Immature natural killer cell (primary cell): ENCODE measurements at regions not wholly inside any gene's neighbourhood (a gene's known extent, or its start where the extent isn't known, plus 50 kb on each side); places are given as distances from the start of the nearest gene placed in this dataset.
A peak's percentile ranks its signal among the peaks of the same experiment; 100 is the strongest.

ENCODE experiments used
- DNase-seq, 3 donors: peaks; one replicate each; pipeline ENCODE4 v3.0.0; 2022; ENCODE audit warnings: mixed read lengths in 1 of 3
- H3K27ac Mint-ChIP-seq, 6 donors: one replicate each; pipeline ENCODE4 v1.8.0; 2020; ENCODE audit warnings: mixed read lengths in 6 of 6, mild to moderate bottlenecking in 5 of 6, inconsistent platforms in 4 of 6, moderate library complexity in 3 of 6
- H3K27me3 Mint-ChIP-seq, 3 donors: one replicate each; pipeline ENCODE4 v1.8.0; 2020 to 2021; ENCODE audit warnings: low read depth in 3 of 3, mild to moderate bottlenecking in 3 of 3, mixed read lengths in 3 of 3, moderate library complexity in 3 of 3, inconsistent platforms in 1 of 3
- H3K36me3 Mint-ChIP-seq, 3 donors: one replicate each; pipeline ENCODE4 v1.8.0; 2020; ENCODE audit warnings: mixed read lengths in 3 of 3, inconsistent platforms in 2 of 3, mild to moderate bottlenecking in 2 of 3
- H3K4me1 Mint-ChIP-seq, 2 donors: one replicate each; pipeline ENCODE4 v1.8.0; 2020; ENCODE audit warnings: inconsistent platforms in 2 of 2, mild to moderate bottlenecking in 2 of 2, mixed read lengths in 2 of 2, moderate library complexity in 1 of 2
- H3K4me3 Mint-ChIP-seq, 5 donors: one replicate each; pipeline ENCODE4 v1.8.0; 2020; ENCODE audit warnings: mild to moderate bottlenecking in 5 of 5, mixed read lengths in 5 of 5, inconsistent platforms in 3 of 5, moderate library complexity in 3 of 5
- H3K9me3 Mint-ChIP-seq, 6 donors: one replicate each; pipeline ENCODE4 v1.8.0; 2020; ENCODE audit warnings: mild to moderate bottlenecking in 6 of 6, mixed read lengths in 6 of 6, inconsistent platforms in 4 of 6, moderate library complexity in 3 of 6

DNA sequence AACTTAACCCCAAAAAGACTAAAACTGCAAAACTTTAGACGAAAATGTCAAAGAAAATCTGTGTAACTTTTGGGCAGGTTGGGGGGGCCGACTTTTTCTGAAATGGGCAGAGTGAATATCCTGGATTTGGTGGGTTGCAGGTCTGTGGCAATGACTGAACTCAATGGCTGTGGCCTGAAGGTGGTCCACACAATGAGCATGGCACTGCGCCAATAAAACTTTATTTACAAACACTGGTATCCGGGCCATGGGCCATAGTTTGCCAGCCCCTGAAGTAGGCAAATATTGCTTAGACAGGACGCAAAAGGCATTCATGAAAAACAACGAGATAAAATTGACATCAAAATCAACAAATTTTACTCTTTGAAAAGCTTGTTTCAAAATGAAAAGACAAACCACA lies 66.2 kb downstream of the RTP5 start:
- Mint-ChIP-seq H3K4me1 (no peaks in the 10 kb centered on the region), H3K27me3 (peaks cover 0 to 6% (median 1%) of the 10 kb centered on the region in 3 donors), H3K9me3 (no peaks in the 10 kb centered on the region), H3K27ac (no peak overlapping the region), H3K4me3 (no peak overlapping the region), H3K36me3 (peaks cover 0 to 4% (median 0%) of the 10 kb centered on the region in 3 donors)
- DNase-seq = no peak

- peaks cover 0 to 4% (median 0%) of the 10 kb centered on the region in 3 donors for H3K36me3 Mint-ChIP-seq
- no peak overlapping the region for H3K27ac Mint-ChIP-seq
- no peaks in the 10 kb centered on the region for H3K9me3 Mint-ChIP-seq
- H3K4me3 Mint-ChIP-seq = no peak overlapping the region
- no peak for DNase-seq
- H3K27me3 Mint-ChIP-seq = peaks cover 0 to 4% (median 1%) of the 10 kb centered on the region in 3 donors
- no peaks in the 10 kb centered on the region for H3K4me1 Mint-ChIP-seq
Observed at GRCh38 chr2:241936457-241937133, 67.1 kb downstream of the RTP5 start.

- peaks cover 0 to 4% (median 0%) of the 10 kb centered on the region in 3 donors for H3K36me3 Mint-ChIP-seq
Observed at GRCh38 chr2:241937297-241937696, 67.8 kb downstream of the RTP5 start.

GRCh38 chr2:241939541-241939940 lies 70.0 kb downstream of the RTP5 start:
- peaks cover 0 to 2% (median 1%) of the 10 kb centered on the region in 3 donors for H3K27me3 Mint-ChIP-seq
- H3K4me1 Mint-ChIP-seq = no peaks in the 10 kb centered on the region
- no peak overlapping the region for H3K4me3 Mint-ChIP-seq
- H3K27ac Mint-ChIP-seq = no peak overlapping the region
- no peaks in the 10 kb centered on the region for H3K9me3 Mint-ChIP-seq
- no peaks in the 10 kb centered on the region for H3K36me3 Mint-ChIP-seq
- no peak for DNase-seq

More at GRCh38 chr2:241937297-241937696, 67.8 kb downstream of the RTP5 start:
- H3K27ac Mint-ChIP-seq = no peak overlapping the region
- no peaks in the 10 kb centered on the region for H3K9me3 Mint-ChIP-seq
- H3K27me3 Mint-ChIP-seq = peaks cover 0 to 2% (median 1%) of the 10 kb centered on the region in 3 donors
- H3K4me3 Mint-ChIP-seq = no peak overlapping the region
- H3K4me1 Mint-ChIP-seq = no peaks in the 10 kb centered on the region
- no peak for DNase-seq

DNA sequence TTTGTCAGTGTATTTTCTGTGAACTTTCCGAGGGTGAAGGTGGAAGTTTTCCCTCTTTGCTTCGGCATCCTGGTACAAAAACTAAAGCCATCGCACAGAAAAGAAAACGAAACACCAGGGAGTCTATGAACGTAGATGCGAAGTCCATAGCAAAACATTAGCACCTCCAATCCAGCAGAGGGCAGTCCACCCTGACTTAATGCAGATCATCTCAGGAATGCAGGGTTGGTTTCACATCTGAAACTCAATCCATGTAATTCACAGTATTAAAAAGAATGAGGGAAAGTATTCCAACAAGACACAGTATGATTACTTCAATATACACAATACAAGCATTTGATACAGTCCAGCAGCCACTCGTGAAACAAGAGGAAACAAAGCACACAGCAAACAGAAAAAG lies 70.8 kb downstream of the RTP5 start:
- Mint-ChIP-seq H3K9me3 (no peaks in the 10 kb centered on the region), H3K36me3 (no peaks in the 10 kb centered on the region), H3K4me1 (no peaks in the 10 kb centered on the region), H3K27ac (peak overlapping the region in 1 of 6 donors; percentile 45), H3K27me3 (peaks cover 0 to 2% (median 1%) of the 10 kb centered on the region in 3 donors), H3K4me3 (no peak overlapping the region)
- no peak for DNase-seq

- Mint-ChIP-seq H3K9me3 (no peaks in the 10 kb centered on the region), H3K4me1 (no peaks in the 10 kb centered on the region), H3K36me3 (no peaks in the 10 kb centered on the region), H3K4me3 (no peak overlapping the region), H3K27me3 (peaks cover 0 to 3% (median 2%) of the 10 kb centered on the region in 3 donors), H3K27ac (no peak overlapping the region)
- DNase-seq = no peak
Observed at GRCh38 chr2:241941691-241942301, 72.3 kb downstream of the RTP5 start.

DNA sequence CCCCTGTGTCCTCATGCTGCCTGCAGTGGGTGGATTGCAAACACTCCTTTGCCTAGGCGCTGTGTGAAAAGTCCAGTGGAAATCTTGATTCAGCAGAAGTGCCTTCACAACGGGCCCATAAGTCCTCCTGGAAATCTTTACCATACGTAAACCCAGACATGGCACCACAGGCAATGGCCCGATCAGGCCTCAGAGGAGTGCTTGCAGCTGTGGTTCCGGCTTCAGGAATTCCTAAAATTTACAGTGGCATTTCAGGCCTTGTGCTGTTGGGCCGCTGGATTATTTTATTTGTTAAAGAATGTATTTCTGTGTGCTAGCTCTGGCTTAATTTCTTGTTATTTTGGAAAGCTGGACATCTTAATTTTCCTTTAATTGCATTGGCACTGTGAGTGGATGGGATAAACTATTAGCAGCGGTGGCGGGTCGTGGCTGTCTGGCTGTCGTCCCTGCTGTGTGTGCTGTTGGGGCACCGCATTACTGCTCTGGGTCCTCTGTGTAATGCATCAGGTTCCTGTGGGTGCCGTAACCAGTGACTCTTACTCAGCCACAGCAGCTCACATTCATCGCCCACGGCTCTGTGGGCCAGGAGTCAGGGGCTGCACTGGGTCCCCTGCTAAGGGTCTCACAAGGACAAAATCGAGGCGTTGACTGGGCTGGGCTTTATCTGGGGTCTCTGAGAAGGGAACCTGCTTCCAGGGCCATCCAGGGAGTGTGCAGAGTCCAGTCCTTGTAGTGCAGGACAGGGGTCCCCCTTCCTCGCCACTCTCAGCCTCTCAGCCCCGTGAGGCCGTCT lies 73.1 kb downstream of the RTP5 start:
- Mint-ChIP-seq H3K27me3 (peaks cover 0 to 3% (median 2%) of the 10 kb centered on the region in 3 donors), H3K27ac (no peak overlapping the region), H3K4me1 (no peaks in the 10 kb centered on the region), H3K36me3 (no peaks in the 10 kb centered on the region), H3K4me3 (no peak overlapping the region), H3K9me3 (no peaks in the 10 kb centered on the region)
- no peak for DNase-seq

DNA sequence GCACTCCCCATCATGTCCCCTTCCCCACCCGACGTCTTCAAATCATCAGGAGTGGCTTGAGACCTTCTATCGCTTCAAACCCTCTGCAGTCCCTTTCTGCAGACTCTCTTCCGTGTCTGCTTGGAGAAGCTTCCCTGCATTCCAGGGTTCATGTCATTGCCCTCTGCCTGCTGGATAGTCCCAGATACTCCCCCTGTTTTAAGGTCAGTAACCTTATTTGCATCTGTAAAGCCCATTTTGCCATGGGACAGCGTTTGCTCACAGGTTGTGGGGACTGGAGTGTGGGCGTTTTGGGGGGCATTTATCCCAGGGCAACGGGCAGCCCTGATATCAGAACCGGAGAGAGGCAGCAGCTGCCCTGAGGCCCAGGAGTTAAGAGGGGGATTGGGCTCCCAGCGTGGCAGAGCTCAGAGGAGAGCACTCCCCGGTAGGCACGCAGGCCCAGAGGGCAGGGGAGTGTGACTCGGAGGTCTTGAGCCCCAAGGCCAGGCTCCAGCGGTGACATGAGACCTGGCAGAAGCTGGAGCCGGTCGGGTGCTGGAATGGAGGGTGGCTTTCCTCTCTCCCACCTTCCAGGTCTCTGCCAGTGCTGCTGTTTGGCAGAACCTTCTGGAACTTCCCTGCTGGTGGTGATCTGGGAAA lies 73.8 kb downstream of the RTP5 start:
- DNase-seq = no peak
- no peak overlapping the region for H3K4me3 Mint-ChIP-seq
- H3K36me3 Mint-ChIP-seq = no peaks in the 10 kb centered on the region
- H3K27ac Mint-ChIP-seq = no peak overlapping the region
- peaks cover 0 to 4% (median 2%) of the 10 kb centered on the region in 3 donors for H3K27me3 Mint-ChIP-seq
- H3K9me3 Mint-ChIP-seq = no peaks in the 10 kb centered on the region
- H3K4me1 Mint-ChIP-seq = peaks cover 0 to 2% of the 10 kb centered on the region in 2 donors

DNA sequence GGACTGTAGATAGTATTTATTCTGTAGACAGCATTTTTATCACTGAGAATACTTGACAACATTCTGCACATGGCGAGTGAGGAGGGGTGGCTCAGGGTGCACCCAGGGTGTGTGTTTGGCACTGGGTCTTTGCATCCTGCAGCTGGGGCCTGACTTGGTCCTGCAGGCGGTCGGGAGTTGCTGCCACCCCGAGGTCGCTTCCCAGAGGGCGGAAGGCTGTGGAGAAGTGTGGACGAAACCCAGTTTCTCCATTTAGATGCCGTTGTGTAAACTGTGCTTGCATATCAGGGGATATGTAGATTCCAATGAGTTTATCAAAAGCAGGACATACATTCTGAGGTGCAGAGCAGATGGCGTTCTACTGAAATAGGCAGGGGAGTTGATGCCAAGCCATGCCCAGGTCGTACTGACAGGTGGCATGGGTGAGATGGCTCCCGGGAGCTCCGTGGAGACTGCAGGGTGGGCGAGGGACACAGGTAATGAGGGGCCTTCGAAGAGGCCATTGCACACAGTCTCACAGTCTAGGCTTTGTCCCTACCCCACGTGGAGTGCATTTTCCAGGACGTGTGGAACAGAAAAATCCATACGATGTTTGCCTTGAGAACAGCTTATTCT lies 74.5 kb downstream of the RTP5 start:
- Mint-ChIP-seq H3K9me3 (no peaks in the 10 kb centered on the region), H3K4me3 (no peak overlapping the region), H3K27me3 (peaks cover 0 to 5% (median 2%) of the 10 kb centered on the region in 3 donors), H3K4me1 (peaks cover 0 to 2% of the 10 kb centered on the region in 2 donors), H3K36me3 (no peaks in the 10 kb centered on the region), H3K27ac (no peak overlapping the region)
- no peak for DNase-seq

DNA sequence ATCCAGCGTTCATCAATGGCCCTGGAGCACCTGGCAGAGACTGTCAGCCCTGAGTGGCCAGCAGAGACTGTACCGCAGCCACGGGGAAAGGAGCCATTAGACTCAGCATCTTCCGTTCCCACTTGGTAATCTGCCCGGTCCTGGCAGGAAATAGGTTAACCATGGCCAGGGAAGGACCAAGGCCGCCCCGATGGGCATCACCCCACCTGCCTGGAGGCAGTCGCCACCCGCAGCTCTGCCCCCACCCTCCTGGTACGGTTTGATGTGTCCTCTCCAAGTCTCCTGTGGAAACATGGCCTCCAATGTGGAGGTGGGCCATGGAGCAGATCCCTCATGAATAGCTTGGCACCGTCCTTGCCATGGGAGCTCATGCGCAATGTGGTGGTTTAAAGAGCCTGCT lies 75.3 kb downstream of the RTP5 start:
- Mint-ChIP-seq H3K4me3 (no peak overlapping the region), H3K4me1 (peaks cover 0 to 2% of the 10 kb centered on the region in 2 donors), H3K27ac (no peak overlapping the region), H3K36me3 (no peaks in the 10 kb centered on the region), H3K9me3 (no peaks in the 10 kb centered on the region), H3K27me3 (peaks cover 0 to 5% (median 2%) of the 10 kb centered on the region in 3 donors)
- no peak for DNase-seq

GRCh38 chr2:241945311-241945710 lies 75.8 kb downstream of the RTP5 start:
- no peaks in the 10 kb centered on the region for H3K36me3 Mint-ChIP-seq
- H3K4me3 Mint-ChIP-seq = no peak overlapping the region
- H3K4me1 Mint-ChIP-seq = peaks cover 0 to 2% of the 10 kb centered on the region in 2 donors
- H3K27me3 Mint-ChIP-seq = peaks cover 0 to 5% (median 2%) of the 10 kb centered on the region in 3 donors
- no peaks in the 10 kb centered on the region for H3K9me3 Mint-ChIP-seq
- no peak for DNase-seq
- no peak overlapping the region for H3K27ac Mint-ChIP-seq

- peak overlapping the region in 2 of 6 donors; percentile 20 to 68 for H3K27ac Mint-ChIP-seq
- H3K27me3 Mint-ChIP-seq = peaks cover 0 to 5% (median 0%) of the 10 kb centered on the region in 3 donors
- H3K9me3 Mint-ChIP-seq = no peaks in the 10 kb centered on the region
- peaks cover 0 to 2% of the 10 kb centered on the region in 2 donors for H3K4me1 Mint-ChIP-seq
- no peak for DNase-seq
- H3K36me3 Mint-ChIP-seq = no peaks in the 10 kb centered on the region
- no peak overlapping the region for H3K4me3 Mint-ChIP-seq
Observed at GRCh38 chr2:241945803-241946202, 76.3 kb downstream of the RTP5 start.

DNA sequence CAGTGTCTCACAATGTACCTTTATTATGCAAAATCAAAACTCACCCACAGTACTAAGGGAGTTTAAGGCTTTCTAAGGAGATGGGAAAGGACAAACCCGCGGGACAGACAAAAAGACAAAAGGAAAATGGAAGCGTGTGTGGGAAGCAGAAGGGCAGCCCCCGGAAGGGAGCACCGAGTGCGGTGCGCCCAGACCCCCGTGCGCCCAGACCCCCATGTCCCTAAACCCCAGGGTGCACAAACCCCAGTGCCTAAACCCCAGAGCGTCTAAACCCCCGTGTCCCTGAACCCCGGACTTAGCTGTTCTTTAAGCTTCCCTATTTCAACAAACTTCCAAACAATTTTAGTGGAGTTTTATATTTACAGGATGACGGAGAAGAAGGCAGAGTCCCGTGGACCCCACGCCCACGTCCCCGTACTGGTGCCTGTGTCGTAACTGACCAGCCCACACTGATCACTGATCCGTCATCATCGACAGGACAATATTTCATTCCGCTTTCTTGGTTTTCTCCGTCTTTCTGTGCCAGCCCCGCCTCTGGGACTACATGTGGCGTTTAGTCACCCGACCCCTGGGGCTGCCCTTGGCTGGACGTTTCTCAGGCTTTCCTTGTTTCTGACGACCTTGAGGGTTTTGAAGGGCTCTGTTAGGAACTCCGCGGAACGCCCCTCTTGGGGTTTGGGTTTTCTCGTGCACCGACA lies 76.9 kb downstream of the RTP5 start:
- Mint-ChIP-seq H3K27me3 (peaks cover 0 to 5% (median 0%) of the 10 kb centered on the region in 3 donors), H3K27ac (no peak overlapping the region), H3K9me3 (no peaks in the 10 kb centered on the region), H3K4me1 (peaks cover 0 to 2% of the 10 kb centered on the region in 2 donors), H3K4me3 (no peak overlapping the region), H3K36me3 (no peaks in the 10 kb centered on the region)
- DNase-seq = no peak
